ENCODE measurements at regions not wholly inside any gene's neighbourhood (a gene's known extent, or its start where the extent isn't known, plus 50 kb on each side); places are given as distances from the start of the nearest gene placed in this dataset.

- Histone ChIP-seq H3K4me3 (no peak overlapping the region), H3K27ac (ENCODE audit: low read depth) (no peak overlapping the region), H3K36me3 (ENCODE audit: insufficient read depth) (no peaks in the 10 kb centered on the region), H3K79me2 (replicated peaks; ENCODE audit: insufficient read depth) (no peaks in the 10 kb centered on the region), H2AFZ (no peak overlapping the region), H3K4me1 (ENCODE audit: insufficient read depth) (peaks cover 14% of the 10 kb centered on the region), H3F3A (replicated peaks; ENCODE audit: low read depth) (no peaks in the 10 kb centered on the region), H3K4me2 (no peak overlapping the region), H4K20me1 (replicated peaks; ENCODE audit: insufficient read depth) (no peaks in the 10 kb centered on the region), H3K27me3 (ENCODE audit: insufficient read depth) (no peaks in the 10 kb centered on the region), H3K9me2 (ENCODE audit: insufficient read depth) (peaks cover 25% of the 10 kb centered on the region; the same call in 1 of the 2 replicates)
- Mint-ChIP-seq H3K4me1 (peaks cover 24% of the 10 kb centered on the region), H3K27ac (no peak overlapping the region), H3K4me3 (no peak overlapping the region), H3K27me3 (ENCODE audit: insufficient read depth, low read depth, poor library complexity) (no peaks in the 10 kb centered on the region), H3K9me3 (no peaks in the 10 kb centered on the region), H3K36me3 (ENCODE audit: low read depth) (no peaks in the 10 kb centered on the region)
- DNase-seq (ENCODE audit: low spot score) (no peak), ATAC-seq (no peak)
- TF ChIP-seq CTCF (conservative IDR thresholded peaks at IDR 0.05; ENCODE audit: low read depth in 2 of 2): peak in 1 of 2 experiments; percentile 46; a peak in 2 of 4 replicates
- TF ChIP-seq POLR2AphosphoS5 (IDR thresholded peaks at IDR 0.05; ENCODE audit: low read depth): no peak
Observed at GRCh38 chr14:53331921-53332320, 178.8 kb upstream of the DDHD1 start.

- Histone ChIP-seq H3F3A (replicated peaks; ENCODE audit: low read depth) (no peaks in the 10 kb centered on the region), H3K79me2 (replicated peaks; ENCODE audit: insufficient read depth) (no peaks in the 10 kb centered on the region), H3K36me3 (ENCODE audit: insufficient read depth) (no peaks in the 10 kb centered on the region), H3K27ac (ENCODE audit: low read depth) (no peak overlapping the region), H2AFZ (no peak overlapping the region), H3K4me1 (ENCODE audit: insufficient read depth) (peaks cover 14% of the 10 kb centered on the region), H3K9me2 (ENCODE audit: insufficient read depth) (peaks cover 28% of the 10 kb centered on the region; the same call in 1 of the 2 replicates), H3K4me2 (no peak overlapping the region), H3K4me3 (no peak overlapping the region), H4K20me1 (replicated peaks; ENCODE audit: insufficient read depth) (no peaks in the 10 kb centered on the region), H3K27me3 (ENCODE audit: insufficient read depth) (no peaks in the 10 kb centered on the region)
- no peak for DNase-seq (ENCODE audit: low spot score)
- no peaks in the 10 kb centered on the region for H3K27me3 Mint-ChIP-seq (ENCODE audit: insufficient read depth, low read depth, poor library complexity)
- H3K27ac Mint-ChIP-seq: no peak overlapping the region
- H3K4me1 Mint-ChIP-seq: peaks cover 24% of the 10 kb centered on the region
- H3K36me3 Mint-ChIP-seq (ENCODE audit: low read depth): no peaks in the 10 kb centered on the region
- no peak for ATAC-seq
- TF ChIP-seq ETS1 (IDR thresholded peaks at IDR 0.05) (no peak), JUNB (IDR thresholded peaks at IDR 0.05; ENCODE audit: unreplicated experiment) (no peak), CREB1 (CRISPR knock-in tag; IDR thresholded peaks at IDR 0.05; ENCODE audit: low read depth) (no peak)
- H3K9me3 Mint-ChIP-seq: no peaks in the 10 kb centered on the region
- H3K4me3 Mint-ChIP-seq: no peak overlapping the region
Observed at GRCh38 chr14:53331247-53331646, 178.1 kb upstream of the DDHD1 start.

GRCh38 chr14:53330441-53330840 is 177.3 kb upstream of the DDHD1 start:
- Histone ChIP-seq H3K79me2 (replicated peaks; ENCODE audit: insufficient read depth) (no peaks in the 10 kb centered on the region), H3F3A (replicated peaks; ENCODE audit: low read depth) (no peaks in the 10 kb centered on the region), H3K27ac (ENCODE audit: low read depth) (no peak overlapping the region), H3K4me3 (no peak overlapping the region), H3K4me1 (ENCODE audit: insufficient read depth) (peaks cover 14% of the 10 kb centered on the region), H3K27me3 (ENCODE audit: insufficient read depth) (no peaks in the 10 kb centered on the region), H3K36me3 (ENCODE audit: insufficient read depth) (no peaks in the 10 kb centered on the region), H4K20me1 (replicated peaks; ENCODE audit: insufficient read depth) (no peaks in the 10 kb centered on the region), H2AFZ (no peak overlapping the region), H3K4me2 (no peak overlapping the region), H3K9me2 (ENCODE audit: insufficient read depth) (peaks cover 21% of the 10 kb centered on the region; the same call in 1 of the 2 replicates)
- ATAC-seq: no peak
- Mint-ChIP-seq H3K27ac (no peak overlapping the region; the same call in 1 of the 2 replicates), H3K27me3 (ENCODE audit: insufficient read depth, low read depth, poor library complexity) (no peaks in the 10 kb centered on the region), H3K4me3 (no peak overlapping the region), H3K36me3 (ENCODE audit: low read depth) (no peaks in the 10 kb centered on the region), H3K4me1 (peaks cover 24% of the 10 kb centered on the region), H3K9me3 (no peaks in the 10 kb centered on the region)
- DNase-seq (ENCODE audit: low spot score): no peak
- TF ChIP-seq POLR2AphosphoS5 (IDR thresholded peaks at IDR 0.05; ENCODE audit: low read depth) (no peak), ZNF462 (CRISPR knock-in tag; IDR thresholded peaks at IDR 0.05) (no peak), JUNB (IDR thresholded peaks at IDR 0.05; ENCODE audit: unreplicated experiment) (no peak), NANOG (IDR thresholded peaks at IDR 0.05; ENCODE audit: borderline replicate concordance) (no peak)

All from GM23338 (cell line).